Small intestine (tissue), 7 donors: ENCODE measurements at regions not wholly inside any gene's neighbourhood (a gene's known extent, or its start where the extent isn't known, plus 50 kb on each side); places are given as distances from the start of the nearest gene placed in this dataset.

Experiments
- DNase-seq, 2 donors: peaks; one replicate each; pipeline versions ENCODE4 v3.0.0 to v3.0.0-alpha.2; 2013
- FAIRE-seq: peaks from 2 replicates; lab custom pipeline; 2012; peaks lifted over from hg19 to GRCh38; lab: Jason Lieb, UNC
- H3K27ac ChIP-seq, 3 donors: one replicate each; pipeline ENCODE4 v1.5.1; 2013; ENCODE audit warnings: low read length in 2 of 3, mild to moderate bottlenecking in 2 of 3, control low read depth in 1 of 3, inconsistent platforms in 1 of 3, low read depth in 1 of 3, moderate library complexity in 1 of 3
- H3K27me3 ChIP-seq, 3 donors: one replicate each; pipeline ENCODE4 v1.6.1; 2013; ENCODE audit warnings: low read length in 3 of 3, inconsistent platforms in 1 of 3; ENCODE audit not compliant: control insufficient read depth in 3 of 3, insufficient read depth in 3 of 3
- H3K36me3 ChIP-seq, 3 donors: one replicate each; pipeline ENCODE4 v1.6.1; 2013; ENCODE audit warnings: low read length in 3 of 3, inconsistent platforms in 1 of 3, low read depth in 1 of 3, mild to moderate bottlenecking in 1 of 3, moderate library complexity in 1 of 3; ENCODE audit not compliant: control insufficient read depth in 3 of 3, insufficient read depth in 2 of 3
- H3K4me1 ChIP-seq, 3 donors: one replicate each; pipeline ENCODE4 v1.6.1; 2013; ENCODE audit warnings: low read length in 2 of 3, inconsistent platforms in 1 of 3, low read depth in 1 of 3, mild to moderate bottlenecking in 1 of 3, moderate library complexity in 1 of 3; ENCODE audit not compliant: control insufficient read depth in 3 of 3, insufficient read depth in 2 of 3
- H3K4me3 ChIP-seq, 3 donors: one replicate each; pipeline ENCODE4 v1.5.1; 2013; ENCODE audit warnings: low read length in 3 of 3, control low read depth in 1 of 3, inconsistent platforms in 1 of 3, low read depth in 1 of 3, mild to moderate bottlenecking in 1 of 3, moderate library complexity in 1 of 3
- H3K9me3 ChIP-seq, 2 donors: one replicate each; pipeline ENCODE4 v1.6.1; 2013; ENCODE audit warnings: low read depth in 1 of 2, low read length in 1 of 2; ENCODE audit not compliant: control insufficient read depth in 2 of 2, insufficient read depth in 1 of 2
- WGBS, 3 donors: extraction: QIAGEN DNeasy Blood & Tissue Kit; methylation state at CpG; one replicate each; pipeline ENCODE4 v1.1.7; 2013; 5-methylcytosine and 5-hydroxymethylcytosine counted together
- donor health status: healthy with polysubstance abuse.
- donor health status: control.
- donor health status: control.
- donor health status: Bipolar disorder and iron deficiency.
- donor health status: healthy.

GRCh38 chr13:34189946-34190345 lies 372.0 kb downstream of the RFC3 start:
- DNase-seq (no peak), FAIRE-seq (no peak)
- Histone ChIP-seq H3K4me3 (no peak overlapping the region), H3K36me3 (no peaks in the 10 kb centered on the region), H3K27me3 (no peaks in the 10 kb centered on the region), H3K27ac (no peak overlapping the region), H3K4me1 (no peaks in the 10 kb centered on the region), H3K9me3 (no peaks in the 10 kb centered on the region)
- WGBS, 3 donors = 72 to 83% (median 80%) methylated on average over 2 of the region's 2 CpGs

- Histone ChIP-seq H3K9me3 (no peaks in the 10 kb centered on the region), H3K4me3 (no peak overlapping the region), H3K27me3 (peaks cover 0 to 2% (median 0%) of the 10 kb centered on the region in 3 donors), H3K36me3 (no peaks in the 10 kb centered on the region), H3K27ac (no peak overlapping the region), H3K4me1 (no peaks in the 10 kb centered on the region)
- DNase-seq = peak in 1 of 2 donors; percentile 32
- no peak for FAIRE-seq
- WGBS, 3 donors = 45 to 72% (median 59%) methylated on average over 1 of the region's 1 CpG
Measured at GRCh38 chr13:34201050-34201913, 383.3 kb downstream of the RFC3 start.

GRCh38 chr13:34207334-34207733 lies 389.4 kb downstream of the RFC3 start:
- Histone ChIP-seq H3K27ac (no peak overlapping the region), H3K4me1 (no peaks in the 10 kb centered on the region), H3K9me3 (no peaks in the 10 kb centered on the region), H3K4me3 (no peak overlapping the region), H3K27me3 (no peaks in the 10 kb centered on the region), H3K36me3 (no peaks in the 10 kb centered on the region)
- WGBS, 3 donors = 42 to 52% (median 47%) methylated on average over 4 of the region's 4 CpGs
- FAIRE-seq (no peak), DNase-seq (no peak)

- FAIRE-seq (no peak), DNase-seq (no peak)
Measured at GRCh38 chr13:34207872-34208271, 389.9 kb downstream of the RFC3 start.

GRCh38 chr13:34208336-34208735 lies 390.4 kb downstream of the RFC3 start:
- Histone ChIP-seq H3K27me3 (no peaks in the 10 kb centered on the region), H3K4me1 (no peaks in the 10 kb centered on the region), H3K27ac (no peak overlapping the region), H3K36me3 (no peaks in the 10 kb centered on the region), H3K4me3 (no peak overlapping the region), H3K9me3 (no peaks in the 10 kb centered on the region)
- 85 to 90% (median 88%) methylated on average over 1 of the region's 1 CpG for WGBS, 3 donors
- DNase-seq = no peak
- no peak for FAIRE-seq

More at GRCh38 chr13:34207872-34208271, 389.9 kb downstream of the RFC3 start:
- no peaks in the 10 kb centered on the region for H3K4me1 ChIP-seq
- H3K4me3 ChIP-seq = no peak overlapping the region
- no peaks in the 10 kb centered on the region for H3K9me3 ChIP-seq
- no peak overlapping the region for H3K27ac ChIP-seq
- 68 to 80% (median 75%) methylated on average over 4 of the region's 4 CpGs for WGBS, 3 donors
- no peaks in the 10 kb centered on the region for H3K36me3 ChIP-seq
- H3K27me3 ChIP-seq = no peaks in the 10 kb centered on the region

DNA sequence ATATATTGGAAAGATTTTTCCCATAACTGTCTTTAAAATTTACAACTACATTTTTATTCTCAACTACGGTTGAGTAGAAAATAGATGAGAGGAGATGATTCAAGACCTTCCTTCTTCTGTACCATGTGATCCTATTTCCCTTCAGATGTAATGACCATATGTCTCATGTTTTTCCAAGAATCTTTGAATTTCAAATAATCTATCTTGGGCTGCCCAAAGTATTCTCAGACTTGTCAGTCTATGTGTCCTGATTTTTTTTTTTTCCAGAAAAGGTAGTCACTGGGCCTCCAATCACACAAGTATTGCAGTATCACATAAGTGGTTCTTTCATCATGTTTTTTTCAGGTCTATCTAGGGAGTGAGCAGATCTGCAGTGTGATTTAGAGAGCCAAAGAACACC lies 392.4 kb downstream of the RFC3 start:
- no peaks in the 10 kb centered on the region for H3K27me3 ChIP-seq
- WGBS, 3 donors = 74 to 97% (median 91%) methylated on average over 1 of the region's 1 CpG
- DNase-seq (no peak), FAIRE-seq (no peak)
- no peak overlapping the region for H3K4me3 ChIP-seq
- H3K27ac ChIP-seq = no peak overlapping the region
- no peaks in the 10 kb centered on the region for H3K36me3 ChIP-seq
- H3K4me1 ChIP-seq = no peaks in the 10 kb centered on the region
- H3K9me3 ChIP-seq = no peaks in the 10 kb centered on the region

- DNase-seq (no peak), FAIRE-seq (no peak)
- 90 to 94% (median 93%) methylated on average over 2 of the region's 2 CpGs for WGBS, 3 donors
- Histone ChIP-seq H3K4me3 (no peak overlapping the region), H3K9me3 (no peaks in the 10 kb centered on the region), H3K27me3 (no peaks in the 10 kb centered on the region), H3K36me3 (no peaks in the 10 kb centered on the region), H3K27ac (no peak overlapping the region), H3K4me1 (no peaks in the 10 kb centered on the region)
Measured at GRCh38 chr13:34214686-34215085, 396.7 kb downstream of the RFC3 start.

GRCh38 chr13:34216256-34216655 lies 398.3 kb downstream of the RFC3 start:
- DNase-seq (no peak), FAIRE-seq (no peak)
- no peaks in the 10 kb centered on the region for H3K27me3 ChIP-seq
- H3K36me3 ChIP-seq = no peaks in the 10 kb centered on the region
- H3K4me1 ChIP-seq = no peaks in the 10 kb centered on the region
- 85 to 91% (median 86%) methylated on average over 4 of the region's 4 CpGs for WGBS, 3 donors
- no peaks in the 10 kb centered on the region for H3K9me3 ChIP-seq
- H3K27ac ChIP-seq = no peak overlapping the region
- H3K4me3 ChIP-seq = no peak overlapping the region
